Midbrain (tissue), 1 donor: ENCODE measurements at regions not wholly inside any gene's neighbourhood (a gene's known extent, or its start where the extent isn't known, plus 50 kb on each side); places are given as distances from the start of the nearest gene placed in this dataset.
"Not testable (repeated sequence)": the region's sequence is repeated elsewhere in the genome, so short reads cannot be mapped to it uniquely, and the experiment has no call there.

Experiments used
- DNase-seq: peaks from one replicate; lab custom pipeline; 2025; lab: John Stamatoyannopoulos, UW

GRCh38 chr10:61047788-61048560 lies 104.0 kb upstream of the RHOBTB1 start:
- no peak for DNase-seq

DNA sequence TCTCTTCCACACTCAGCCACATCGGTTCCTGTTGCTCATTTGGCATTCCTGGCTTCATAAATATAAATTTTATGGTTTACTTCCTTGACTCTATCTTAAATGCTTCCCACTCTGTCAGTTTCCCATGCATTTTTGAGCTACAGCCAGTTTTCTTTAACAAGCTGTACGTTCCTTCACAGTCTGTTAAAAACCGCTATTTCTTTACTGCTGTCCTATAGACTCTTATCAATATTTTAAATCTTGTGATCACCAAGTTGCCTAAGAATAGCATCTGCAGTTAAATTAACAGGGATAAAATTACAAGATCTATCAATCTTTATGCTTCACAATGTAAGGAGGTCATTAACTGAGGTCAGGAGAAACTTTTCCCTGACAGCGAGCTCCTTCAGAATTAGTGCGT lies 103.1 kb upstream of the RHOBTB1 start:
- no peak for DNase-seq

DNA sequence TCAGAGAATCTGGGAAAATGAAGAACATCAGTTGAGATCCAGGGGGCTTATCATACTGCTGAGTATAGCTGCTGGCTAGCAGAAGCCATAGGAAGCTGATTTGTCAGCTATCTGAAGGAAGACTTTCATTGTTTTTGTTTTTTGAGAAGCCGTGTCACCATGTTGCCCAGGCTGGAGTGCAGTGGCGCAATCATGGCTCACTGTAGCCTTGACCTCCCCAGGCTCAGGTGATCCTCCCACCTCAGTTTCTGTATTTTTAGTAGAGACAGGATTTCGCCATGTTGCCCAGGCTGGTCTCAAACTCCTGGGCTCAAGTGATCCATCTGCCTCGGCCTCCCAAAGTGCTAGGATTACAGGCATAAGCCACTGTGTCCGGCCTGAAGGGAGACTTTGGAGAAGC lies 101.5 kb upstream of the RHOBTB1 start:
- DNase-seq: not testable (repeated sequence)

GRCh38 chr10:61042533-61042932 lies 98.5 kb upstream of the RHOBTB1 start:
- DNase-seq: no peak

DNA sequence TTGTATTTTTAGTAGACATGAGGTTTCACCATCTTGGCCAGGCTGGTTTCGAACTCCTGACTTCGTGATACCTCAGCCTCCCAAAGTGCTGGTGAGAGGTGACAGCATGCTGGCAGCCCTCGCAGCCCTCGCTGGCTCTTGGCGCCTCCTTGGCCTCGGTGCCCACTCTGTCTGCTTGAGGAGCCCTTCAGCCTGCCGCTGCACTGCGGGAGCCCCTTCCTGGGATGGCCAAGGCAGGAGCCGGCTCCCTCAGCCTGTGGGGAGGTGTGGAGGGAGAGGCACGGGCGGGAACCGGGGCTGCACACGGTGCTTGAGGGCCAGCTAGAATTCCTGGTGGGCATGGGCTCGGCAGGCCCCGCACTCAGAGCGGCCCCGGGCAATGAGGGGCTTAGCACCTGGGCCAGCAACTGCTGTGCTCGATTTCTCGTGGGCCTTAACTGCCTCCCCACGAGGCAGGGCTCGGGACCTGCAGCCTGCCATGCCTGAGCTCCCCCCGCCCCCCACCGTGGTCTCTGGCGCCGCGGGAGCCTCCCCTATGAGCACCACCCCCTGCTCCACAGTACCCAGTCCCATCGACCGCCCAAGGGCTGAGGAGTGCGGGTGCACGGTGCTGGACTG lies 96.5 kb upstream of the RHOBTB1 start:
- no peak for DNase-seq

DNA sequence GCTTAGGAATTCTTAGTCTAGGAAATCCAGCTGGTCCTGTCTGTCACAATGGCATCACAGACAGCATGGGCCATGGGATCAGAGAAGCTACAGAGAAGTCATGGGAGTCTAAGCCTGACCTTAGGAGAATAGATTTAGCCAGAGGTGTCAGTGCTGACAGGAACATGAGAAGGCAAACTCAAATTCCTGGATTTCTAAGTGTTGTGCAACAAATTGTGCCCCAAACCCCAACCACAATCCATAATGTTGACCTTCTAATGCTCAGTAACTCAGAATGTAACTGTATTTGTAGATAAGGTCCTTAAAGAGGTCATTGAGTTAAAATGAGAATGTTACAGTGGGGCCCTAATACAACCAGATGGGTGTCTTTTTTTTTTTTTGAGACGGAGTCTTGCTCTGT lies 95.9 kb upstream of the RHOBTB1 start:
- DNase-seq: no peak

GRCh38 chr10:61037261-61037830 lies 93.4 kb upstream of the RHOBTB1 start:
- DNase-seq: not testable (repeated sequence)

- DNase-seq: not testable (repeated sequence)
Observed at GRCh38 chr10:61036148-61036547, 92.2 kb upstream of the RHOBTB1 start.

- DNase-seq: no peak
Observed at GRCh38 chr10:61031341-61031740, 87.4 kb upstream of the RHOBTB1 start.

GRCh38 chr10:61029411-61029810 lies 85.4 kb upstream of the RHOBTB1 start:
- DNase-seq: no peak

- no peak for DNase-seq
Observed at GRCh38 chr10:61028861-61029361, 84.9 kb upstream of the RHOBTB1 start.

GRCh38 chr10:61024856-61025201 lies 80.8 kb upstream of the RHOBTB1 start:
- peak; percentile 64 for DNase-seq

- no peak for DNase-seq
Observed at GRCh38 chr10:61024151-61024855, 80.3 kb upstream of the RHOBTB1 start.

GRCh38 chr10:61023053-61023452 lies 79.1 kb upstream of the RHOBTB1 start:
- DNase-seq: no peak

DNA sequence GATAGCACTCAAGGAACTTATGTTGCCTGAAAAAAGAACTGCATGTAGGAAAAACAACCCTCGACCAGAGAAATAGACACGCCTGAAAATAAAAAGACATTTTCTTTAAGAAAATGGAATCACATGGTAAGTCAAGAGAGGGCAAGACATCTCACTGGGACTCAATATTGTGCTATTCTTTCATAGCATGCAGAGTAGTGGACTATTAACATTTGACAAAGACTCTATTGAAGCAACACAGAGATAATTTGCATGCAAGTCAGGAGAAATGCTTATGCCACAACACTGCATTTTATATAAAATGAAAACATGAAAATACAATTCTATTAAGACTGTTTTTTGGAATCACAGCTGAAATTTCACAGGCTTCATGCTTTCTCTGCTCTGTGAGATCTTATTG lies 77.9 kb upstream of the RHOBTB1 start:
- peak; percentile 61 for DNase-seq

- DNase-seq: no peak
Observed at GRCh38 chr10:61020420-61021158, 76.6 kb upstream of the RHOBTB1 start.

GRCh38 chr10:61018146-61018545 lies 74.2 kb upstream of the RHOBTB1 start:
- no peak for DNase-seq

DNA sequence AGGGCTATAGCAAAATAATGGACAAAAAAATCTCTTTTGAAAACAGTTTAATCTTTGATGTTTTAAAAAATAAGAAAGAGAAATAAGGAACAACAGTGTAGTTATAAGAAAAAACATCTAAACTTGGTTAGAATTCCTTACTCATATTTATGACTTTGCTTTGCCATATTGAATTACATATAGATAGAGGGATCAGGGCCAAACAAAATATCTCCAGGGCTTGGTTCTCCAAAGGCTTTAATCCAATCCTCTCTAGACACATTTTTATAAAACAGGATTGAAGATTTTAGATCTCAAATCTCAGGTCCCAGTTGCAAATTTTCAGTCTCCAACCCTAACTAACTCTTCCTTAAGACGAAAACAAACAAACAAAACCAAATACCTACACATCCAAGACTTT lies 72.6 kb upstream of the RHOBTB1 start:
- no peak for DNase-seq

- no peak for DNase-seq
Observed at GRCh38 chr10:61016007-61016406, 72.0 kb upstream of the RHOBTB1 start.

DNA sequence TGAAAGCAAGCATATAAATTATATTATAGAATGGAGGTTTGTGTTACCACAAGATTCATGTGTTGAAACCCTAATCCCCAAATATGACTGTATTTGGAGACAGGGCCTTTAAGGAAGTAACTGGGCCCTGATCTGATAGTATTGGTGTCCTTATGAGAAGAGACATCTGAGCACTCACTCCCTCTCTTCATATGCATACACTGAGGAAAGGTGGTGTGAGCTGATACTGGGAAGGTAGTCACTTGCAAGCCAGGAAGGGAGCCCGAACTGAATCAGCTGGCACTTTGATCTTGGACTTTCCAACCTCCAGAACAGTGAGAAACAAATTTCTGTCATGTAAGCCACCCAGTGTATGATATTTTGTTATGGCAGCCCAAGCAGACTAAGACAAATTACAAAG lies 66.9 kb upstream of the RHOBTB1 start:
- DNase-seq: no peak

GRCh38 chr10:61003069-61003468 lies 59.1 kb upstream of the RHOBTB1 start:
- DNase-seq: not testable (repeated sequence)

DNA sequence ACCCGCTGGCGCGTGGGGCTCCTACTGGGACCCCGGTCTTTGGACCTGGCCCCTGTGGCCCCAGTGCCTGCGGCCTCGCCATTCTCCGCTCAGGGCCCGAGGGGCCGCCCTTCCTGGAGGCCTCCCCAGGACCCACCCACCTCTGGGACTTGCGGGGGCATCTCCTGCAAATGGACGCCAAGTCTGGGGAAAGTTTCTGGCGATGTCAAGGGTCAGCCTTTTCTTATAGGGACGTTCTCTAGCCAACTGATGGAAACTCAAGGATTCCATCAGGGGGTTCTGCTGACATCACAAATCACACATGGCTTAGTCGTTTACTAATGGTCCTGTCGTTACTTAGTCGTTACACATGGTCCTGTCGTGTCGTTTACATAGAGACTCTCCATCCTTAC lies 57.7 kb upstream of the RHOBTB1 start:
- DNase-seq: no peak
